ENCODE measurements at regions not wholly inside any gene's neighbourhood (a gene's known extent, or its start where the extent isn't known, plus 50 kb on each side); places are given as distances from the start of the nearest gene placed in this dataset.

DNA sequence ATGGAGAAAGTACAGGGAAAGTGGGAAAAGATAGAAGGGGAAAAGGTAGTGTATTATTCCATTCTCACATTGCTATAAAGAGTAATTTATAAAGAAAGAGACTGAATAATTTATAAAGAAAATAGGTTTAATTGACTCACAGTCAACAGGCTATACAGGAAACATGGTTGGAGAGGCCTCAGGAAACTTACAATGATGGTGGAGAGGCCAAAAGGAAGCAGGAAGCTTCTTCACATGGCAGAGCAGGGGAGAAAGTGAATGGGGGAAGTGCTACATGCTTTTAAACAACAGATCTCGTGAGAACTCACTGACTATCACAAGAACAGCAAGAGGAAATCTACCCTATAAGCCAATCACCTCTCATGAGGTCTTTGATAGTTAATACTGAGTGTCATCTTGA, 725.0 kb upstream of the FLRT2 start:
- BruUV-seq (replicated peaks) = no TSS peak
- Histone ChIP-seq H3K9me3 (replicated peaks; ENCODE audit: control insufficient read depth, insufficient read depth, low read length) (no peaks in the 10 kb centered on the region), H4K20me1 (replicated peaks; ENCODE audit: control insufficient read depth, extremely low read depth, insufficient read depth, low read length) (no peaks in the 10 kb centered on the region), H3K4me2 (ENCODE audit: insufficient read depth, low read length) (no peak overlapping the region), H3K4me1 (ENCODE audit: control insufficient read depth, extremely low read depth, insufficient read depth, low read length) (peaks cover 10% of the 10 kb centered on the region), H3K27me3 (ENCODE audit: control insufficient read depth in 2 of 2, insufficient read depth in 2 of 2, low read length in 2 of 2) (no peaks in the 10 kb centered on the region), H3K36me3 (ENCODE audit: control insufficient read depth in 2 of 2, extremely low read depth in 1 of 2, insufficient read depth in 2 of 2, low read length in 2 of 2) (no peaks in the 10 kb centered on the region), H3K79me2 (ENCODE audit: control insufficient read depth, insufficient read depth, low read length) (no peaks in the 10 kb centered on the region), H3K9ac (replicated peaks; ENCODE audit: extremely low read depth, insufficient read depth, low read length) (no peak overlapping the region), H3K27ac (ENCODE audit: insufficient read depth, low read depth, low read length) (no peak overlapping the region), H2AFZ (ENCODE audit: low read depth, low read length) (peak overlapping the region; percentile 59), H3K9me1 (replicated peaks; ENCODE audit: control insufficient read depth, extremely low read depth, insufficient read depth, low read length) (no peaks in the 10 kb centered on the region), H3K4me3 (replicated peaks in 1 of 3; ENCODE audit: insufficient read depth in 1 of 3, low read depth in 1 of 3, low read length in 3 of 3) (no peak overlapping the region)
- dilution Hi-C loops (cut with MboI; ENCODE audit: extremely low pct_ligation_motif_present, low sequenced_read_pairs) (no loop called here), intact Hi-C loops (cut with micrococcal nuclease) (loop anchor here (2.0 to 5.0 kb wide), 2 partner anchors 553 to 724 kb away; no protein-coding TSS in a partner anchor)
- POLR2A ChIA-PET = no interaction called here
- FAIRE-seq = no peak
- no peak for DNase-seq (ENCODE audit: low read depth, low spot score)
- CTCF ChIA-PET = no interaction called here
- TF ChIP-seq FOS (IDR thresholded peaks at IDR 0.05; ENCODE audit: borderline replicate concordance, insufficient read depth, low read length) = no peak
- no peak for TF ChIP-seq CTCF (IDR thresholded peaks at IDR 0.05; ENCODE audit: extremely low read depth in 1 of 2, insufficient read depth in 1 of 2, low read depth in 1 of 2, low read length in 2 of 2)
- TF ChIP-seq MYC (IDR thresholded peaks at IDR 0.05; ENCODE audit: low read depth, low read length) = no peak
- TF ChIP-seq JUN (IDR thresholded peaks at IDR 0.05; ENCODE audit: borderline replicate concordance, insufficient read depth, insufficient read length, low read depth) = no peak
- TF ChIP-seq POLR2AphosphoS5 (IDR thresholded peaks at IDR 0.05; ENCODE audit: insufficient read depth, low read depth, low read length) = no peak
- TF ChIP-seq POLR2A (IDR thresholded peaks at IDR 0.05; ENCODE audit: low read depth, low read length) = no peak
- TF ChIP-seq EZH2 (IDR thresholded peaks at IDR 0.05; ENCODE audit: borderline replicate concordance, low read depth, low read length, severe bottlenecking) = no peak
- TF ChIP-seq GATA2 (IDR thresholded peaks at IDR 0.05; ENCODE audit: insufficient read depth, insufficient read length, low read depth, low read length) = no peak
- TF ChIP-seq, protein P1, sequence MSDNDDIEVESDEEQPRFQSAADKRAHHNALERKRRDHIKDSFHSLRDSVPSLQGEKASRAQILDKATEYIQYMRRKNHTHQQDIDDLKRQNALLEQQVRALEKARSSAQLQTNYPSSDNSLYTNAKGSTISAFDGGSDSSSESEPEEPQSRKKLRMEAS (IDR thresholded peaks at IDR 0.05; ENCODE audit: insufficient read depth, insufficient read length) = no peak
